ENCODE measurements at regions not wholly inside any gene's neighbourhood (a gene's known extent, or its start where the extent isn't known, plus 50 kb on each side); places are given as distances from the start of the nearest gene placed in this dataset.

DNA sequence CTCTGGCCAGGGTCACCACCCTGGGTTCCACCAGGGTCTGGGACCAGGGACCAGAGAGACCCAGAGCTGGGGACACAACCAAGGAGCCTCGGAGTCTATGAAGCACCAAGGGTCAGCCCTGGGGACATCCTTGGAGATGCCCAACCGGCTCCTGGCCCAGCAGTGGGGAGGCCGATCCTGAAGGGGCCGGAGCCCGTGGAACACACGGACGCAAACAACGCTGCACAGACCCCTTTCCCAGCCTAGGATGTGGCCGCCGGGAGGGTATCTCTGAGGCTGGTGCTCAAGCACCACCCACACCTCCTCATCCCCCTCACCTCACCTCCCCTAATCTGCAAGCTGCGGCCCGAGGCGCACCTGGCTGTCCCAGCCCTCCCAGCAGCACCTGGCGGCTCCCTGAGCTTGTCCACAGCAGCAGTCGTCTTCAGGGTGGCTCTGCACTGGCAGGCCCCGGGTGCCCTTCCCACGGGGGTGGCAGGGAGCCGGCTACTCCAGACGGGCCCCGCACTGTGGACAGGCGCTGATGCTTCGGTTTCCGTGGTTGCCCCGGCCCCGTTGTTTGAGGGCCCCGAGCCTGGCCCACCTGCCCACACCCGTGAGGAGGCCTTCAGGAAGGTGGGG is 146.8 kb upstream of the C14orf180 start:
- in situ Hi-C loops (cut with HindIII; ENCODE audit: low sequenced_read_pairs), result no loop called here

- in situ Hi-C loops (cut with HindIII; ENCODE audit: low sequenced_read_pairs), result no loop called here
Measured at GRCh38 chr14:104433401-104434213, 146.0 kb upstream of the C14orf180 start.

DNA sequence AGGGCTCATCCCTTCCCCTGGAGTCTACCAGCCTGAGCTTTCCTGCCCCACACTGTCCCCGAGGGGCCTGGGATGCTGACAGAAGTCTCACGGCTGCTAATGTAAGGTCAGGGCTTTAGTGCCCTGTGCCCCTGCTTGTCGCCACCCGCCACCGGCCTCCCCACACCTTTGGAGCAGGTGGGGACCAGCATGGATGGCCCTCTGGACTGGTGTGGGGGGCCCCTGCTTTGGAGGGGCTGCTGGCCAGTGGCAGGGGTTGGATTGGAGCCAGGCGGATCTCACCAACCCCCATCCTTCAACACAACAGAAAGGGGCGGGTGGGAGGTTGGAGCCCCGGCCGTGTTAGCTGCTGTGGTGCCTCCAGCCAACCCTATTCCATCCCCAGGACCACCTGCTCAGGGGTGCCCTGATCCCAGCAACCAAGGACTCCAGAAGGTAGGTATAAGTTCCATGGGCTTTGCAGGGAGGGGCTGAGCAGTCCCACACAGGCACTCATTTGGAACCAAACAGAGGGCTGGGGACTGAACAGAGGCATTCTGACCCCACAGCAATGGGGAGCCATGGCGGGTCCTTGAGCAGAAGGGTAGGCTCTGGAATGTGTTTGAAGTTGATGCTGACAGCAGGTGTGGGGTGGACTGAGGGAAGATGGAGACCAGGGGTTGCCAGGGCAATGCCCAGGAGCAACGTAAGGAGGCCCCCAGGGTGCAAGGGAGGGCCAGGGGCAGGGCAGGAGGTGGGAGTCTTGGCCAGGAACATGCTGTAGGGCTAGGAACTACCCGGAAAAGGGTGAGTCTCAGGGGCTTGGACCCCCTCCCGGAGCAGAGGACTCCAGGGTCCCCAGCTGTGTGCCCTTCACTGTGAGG is 145.1 kb upstream of the C14orf180 start:
- in situ Hi-C loops (cut with HindIII; ENCODE audit: low sequenced_read_pairs), result no loop called here

DNA sequence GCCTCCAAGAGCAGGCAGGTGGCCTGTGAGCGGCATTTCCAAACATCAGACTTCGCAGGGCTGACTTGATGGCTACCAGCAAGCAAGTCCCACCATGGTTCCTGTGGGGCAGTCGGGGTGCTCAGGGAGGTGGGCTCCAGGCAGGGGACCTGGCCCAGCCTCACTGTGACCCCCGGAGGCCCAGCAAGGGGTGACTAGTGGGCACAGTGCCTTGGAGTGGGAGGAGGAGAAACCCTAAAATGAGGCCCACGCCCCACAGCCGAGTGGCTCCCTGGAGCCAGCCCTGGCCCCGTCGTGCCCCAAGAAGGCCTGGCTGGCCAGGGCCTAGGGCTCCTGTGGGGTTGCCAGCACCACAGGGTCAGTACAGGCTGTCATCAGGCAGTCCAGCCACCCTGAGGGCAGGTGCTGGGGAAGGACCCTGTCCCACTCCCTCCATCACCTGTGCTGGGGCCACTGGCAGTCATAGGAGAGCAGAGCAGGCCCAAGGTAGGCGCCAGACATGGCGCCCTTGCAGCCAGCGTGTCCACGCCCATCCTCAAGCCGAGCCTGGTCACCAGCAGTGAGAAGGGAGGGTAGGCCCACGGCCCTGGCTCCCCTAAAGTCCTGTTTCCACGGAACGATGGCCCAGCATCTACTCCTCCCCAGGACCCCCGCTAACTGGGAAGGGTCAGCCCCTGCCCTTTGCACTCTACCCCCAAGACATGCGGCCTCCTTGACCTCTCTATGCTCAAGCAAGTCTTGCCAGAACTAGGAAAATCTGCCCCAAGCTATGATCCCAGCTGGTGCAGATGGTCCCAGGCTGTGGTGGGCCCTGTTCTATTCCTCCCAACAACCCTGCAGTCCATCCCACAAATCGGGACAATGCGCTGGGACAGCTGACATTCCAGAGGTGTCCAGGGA is 144.2 kb upstream of the C14orf180 start:
- in situ Hi-C loops (cut with HindIII; ENCODE audit: low sequenced_read_pairs), result no loop called here

GRCh38 chr14:104436047-104436591 is 143.4 kb upstream of the C14orf180 start:
- in situ Hi-C loops (cut with HindIII; ENCODE audit: low sequenced_read_pairs), result no loop called here

- in situ Hi-C loops (cut with HindIII; ENCODE audit: low sequenced_read_pairs), result no loop called here
Measured at GRCh38 chr14:104436741-104437701, 142.5 kb upstream of the C14orf180 start.

DNA sequence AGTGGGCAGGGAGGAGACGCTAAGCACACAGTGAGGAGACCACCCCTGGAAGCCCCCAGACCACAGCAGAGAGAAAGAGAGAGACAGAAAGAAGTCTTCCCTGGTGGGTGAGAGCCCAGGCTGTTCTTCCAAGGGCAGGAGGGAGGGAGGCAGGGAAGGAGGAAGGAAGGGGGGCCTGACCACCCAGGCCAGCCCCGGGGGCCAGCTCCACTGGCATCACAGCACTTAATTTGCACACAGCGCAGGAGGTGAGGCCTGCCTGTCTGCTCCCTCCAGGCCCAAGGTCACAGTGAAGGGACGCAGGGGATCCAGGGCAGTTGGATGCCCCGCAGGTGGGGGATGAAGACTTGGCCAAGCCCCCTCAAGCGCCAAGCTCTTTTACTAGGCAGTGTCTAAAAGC is 141.9 kb upstream of the C14orf180 start:
- in situ Hi-C loops (cut with HindIII; ENCODE audit: low sequenced_read_pairs), result no loop called here

- in situ Hi-C loops (cut with HindIII; ENCODE audit: low sequenced_read_pairs), result no loop called here
Measured at GRCh38 chr14:104438166-104438887, 141.2 kb upstream of the C14orf180 start.

- in situ Hi-C loops (cut with HindIII; ENCODE audit: low sequenced_read_pairs), result no loop called here
Measured at GRCh38 chr14:104439625-104440024, 139.9 kb upstream of the C14orf180 start.

DNA sequence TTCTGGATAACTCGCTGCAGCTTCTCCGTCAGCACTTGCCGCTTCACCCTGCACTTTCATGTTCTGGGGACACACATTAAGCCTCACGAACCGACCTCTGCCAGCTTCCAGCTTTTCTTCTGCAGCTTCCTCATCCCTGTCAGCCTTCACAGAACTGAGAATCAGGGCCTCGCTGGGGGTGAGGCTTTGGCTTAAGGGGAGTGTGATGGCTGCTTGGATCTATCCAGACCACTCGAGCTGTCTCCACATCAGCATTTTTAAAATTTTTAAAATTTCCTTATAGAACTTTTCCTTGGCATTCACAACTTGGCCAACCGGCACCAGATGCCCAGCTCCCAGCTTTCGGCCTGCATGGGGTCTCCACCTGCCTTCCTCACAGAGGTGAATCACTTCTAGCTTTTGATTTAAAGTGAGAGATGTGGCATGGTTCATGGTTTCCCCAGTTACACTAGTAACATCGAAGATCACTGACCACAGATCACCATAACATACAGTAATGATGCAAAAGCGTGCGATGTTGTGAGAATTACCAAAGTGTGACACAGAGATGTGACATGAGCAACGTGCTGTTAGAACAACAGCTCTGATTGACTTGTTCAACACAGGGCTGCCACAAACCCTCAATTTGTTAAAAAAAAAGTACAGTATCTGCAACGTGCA is 139.1 kb upstream of the C14orf180 start:
- in situ Hi-C loops (cut with HindIII; ENCODE audit: low sequenced_read_pairs), result no loop called here

DNA sequence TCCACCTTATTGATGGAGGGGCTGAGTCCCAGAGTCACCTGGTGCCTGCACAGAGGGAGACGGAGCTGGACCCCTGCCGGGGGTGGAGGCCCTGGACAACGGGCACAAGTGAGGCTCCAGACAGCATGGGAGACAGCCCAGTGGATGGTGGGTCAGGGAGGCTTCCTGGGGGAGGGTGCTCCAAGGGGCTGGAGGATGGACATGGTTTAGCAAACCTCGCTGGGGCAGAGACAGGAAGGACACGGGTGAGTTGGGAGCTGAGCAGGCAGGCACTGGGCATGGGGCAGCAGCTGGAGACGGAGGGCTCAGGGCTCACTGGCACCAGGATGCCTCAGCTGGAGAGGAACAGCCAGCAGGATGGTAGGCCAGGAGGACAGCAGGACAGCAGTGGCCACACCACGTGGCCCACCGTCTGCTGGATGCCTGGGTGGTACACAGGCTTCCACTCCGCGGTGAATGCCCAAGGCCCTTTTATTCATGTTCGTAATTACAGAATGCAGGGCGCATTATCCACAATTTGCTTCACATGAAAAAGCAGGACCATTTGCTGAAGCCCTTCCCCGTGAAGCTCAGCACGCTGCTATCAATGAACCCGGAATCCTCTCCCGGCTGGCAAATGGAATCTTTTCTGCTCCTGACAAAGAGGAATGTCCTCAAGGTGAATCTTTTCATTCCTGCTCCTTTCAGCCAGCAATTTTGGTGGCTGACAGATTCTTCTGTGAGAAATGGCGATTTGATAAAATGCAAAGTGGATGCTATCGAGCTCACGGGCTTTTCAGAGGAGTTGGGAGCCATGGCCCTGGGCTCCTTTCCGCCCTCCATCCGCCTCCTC is 138.1 kb upstream of the C14orf180 start:
- in situ Hi-C loops (cut with HindIII; ENCODE audit: low sequenced_read_pairs), result no loop called here

DNA sequence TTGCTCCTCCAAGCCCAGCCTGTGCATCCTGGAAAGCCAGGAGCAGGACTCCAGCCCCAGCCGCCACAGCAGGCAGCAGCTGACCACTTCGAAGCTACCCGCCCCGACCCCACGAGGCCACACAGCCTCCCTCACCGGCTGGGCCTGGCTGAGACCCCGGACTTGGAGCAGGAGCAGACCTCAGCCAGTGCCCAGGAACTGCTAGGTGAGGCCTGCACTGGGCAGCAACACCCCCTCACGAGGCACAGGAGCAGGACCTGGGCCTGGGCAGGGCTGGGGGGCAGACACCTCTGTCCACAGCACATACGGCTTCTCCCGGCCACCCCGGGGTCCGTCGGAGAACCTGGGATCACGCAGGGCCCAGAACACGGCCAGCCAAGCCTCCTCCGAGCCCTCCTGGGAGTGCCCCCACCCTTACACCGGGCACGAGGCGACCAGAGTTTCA is 137.4 kb upstream of the C14orf180 start:
- in situ Hi-C loops (cut with HindIII; ENCODE audit: low sequenced_read_pairs), result no loop called here

GRCh38 chr14:104442631-104443390 is 136.8 kb upstream of the C14orf180 start:
- in situ Hi-C loops (cut with HindIII; ENCODE audit: low sequenced_read_pairs), result no loop called here

GRCh38 chr14:104443391-104444158 is 136.0 kb upstream of the C14orf180 start:
- in situ Hi-C loops (cut with HindIII; ENCODE audit: low sequenced_read_pairs), result no loop called here

Measured in DLD1 (cell line).